ENCODE measurements at regions not wholly inside any gene's neighbourhood (a gene's known extent, or its start where the extent isn't known, plus 50 kb on each side); places are given as distances from the start of the nearest gene placed in this dataset.

- Histone ChIP-seq H3K4me1 (ENCODE audit: insufficient read depth, low read length, poor library complexity, severe bottlenecking) (no peaks in the 10 kb centered on the region), H2AFZ (ENCODE audit: low read length) (no peak overlapping the region), H4K20me1 (ENCODE audit: insufficient read depth, low read length, poor library complexity, severe bottlenecking) (no peaks in the 10 kb centered on the region), H3K27me3 (ENCODE audit: insufficient read depth, low read length, poor library complexity, severe bottlenecking) (no peaks in the 10 kb centered on the region), H3K4me3 (ENCODE audit: low read length, poor library complexity, severe bottlenecking) (no peak overlapping the region), H3K9me3 (ENCODE audit: insufficient read depth, low read depth, low read length) (no peaks in the 10 kb centered on the region), H3K9ac (ENCODE audit: low read depth, low read length, poor library complexity, severe bottlenecking) (no peak overlapping the region), H3K79me2 (ENCODE audit: insufficient read depth, low read length) (no peaks in the 10 kb centered on the region), H3F3A (ENCODE audit: low read depth) (no peaks in the 10 kb centered on the region), H3K36me3 (ENCODE audit: insufficient read depth, low read length) (no peaks in the 10 kb centered on the region), H3K4me2 (ENCODE audit: low read depth, low read length, poor library complexity, severe bottlenecking) (no peak overlapping the region), H3K9me2 (replicated peaks; ENCODE audit: low read depth, low read length) (no peaks in the 10 kb centered on the region)
- TF ChIP-seq CTCF (conservative IDR thresholded peaks at IDR 0.05; ENCODE audit: low read length): no peak
- no peak for TF ChIP-seq EZH2phosphoT487 (IDR thresholded peaks at IDR 0.05; ENCODE audit: borderline replicate concordance)
Measured at GRCh38 chr18:73835039-73835438, 312.6 kb downstream of the FBXO15 start.

- Histone ChIP-seq H3F3A (ENCODE audit: low read depth) (no peaks in the 10 kb centered on the region), H4K20me1 (ENCODE audit: insufficient read depth, low read length, poor library complexity, severe bottlenecking) (no peaks in the 10 kb centered on the region), H3K4me1 (ENCODE audit: insufficient read depth, low read length, poor library complexity, severe bottlenecking) (no peaks in the 10 kb centered on the region), H3K9ac (ENCODE audit: low read depth, low read length, poor library complexity, severe bottlenecking) (no peak overlapping the region), H3K79me2 (ENCODE audit: insufficient read depth, low read length) (no peaks in the 10 kb centered on the region), H3K9me2 (replicated peaks; ENCODE audit: low read depth, low read length) (no peaks in the 10 kb centered on the region), H3K4me3 (ENCODE audit: low read length, poor library complexity, severe bottlenecking) (no peak overlapping the region), H3K9me3 (ENCODE audit: insufficient read depth, low read depth, low read length) (no peaks in the 10 kb centered on the region), H3K4me2 (ENCODE audit: low read depth, low read length, poor library complexity, severe bottlenecking) (no peak overlapping the region), H3K36me3 (ENCODE audit: insufficient read depth, low read length) (no peaks in the 10 kb centered on the region), H3K27me3 (ENCODE audit: insufficient read depth, low read length, poor library complexity, severe bottlenecking) (no peaks in the 10 kb centered on the region), H2AFZ (ENCODE audit: low read length) (no peak overlapping the region)
- TF ChIP-seq EZH2phosphoT487 (IDR thresholded peaks at IDR 0.05; ENCODE audit: borderline replicate concordance) (no peak), CTCF (conservative IDR thresholded peaks at IDR 0.05; ENCODE audit: low read length) (no peak)
Measured at GRCh38 chr18:73831688-73832087, 315.9 kb downstream of the FBXO15 start.

- Histone ChIP-seq H3K9me2 (replicated peaks; ENCODE audit: low read depth, low read length) (no peaks in the 10 kb centered on the region), H3K9me3 (ENCODE audit: insufficient read depth, low read depth, low read length) (no peaks in the 10 kb centered on the region), H3F3A (ENCODE audit: low read depth) (no peaks in the 10 kb centered on the region), H3K4me3 (ENCODE audit: low read length, poor library complexity, severe bottlenecking) (no peak overlapping the region), H3K4me1 (ENCODE audit: insufficient read depth, low read length, poor library complexity, severe bottlenecking) (no peaks in the 10 kb centered on the region), H3K79me2 (ENCODE audit: insufficient read depth, low read length) (no peaks in the 10 kb centered on the region), H3K4me2 (ENCODE audit: low read depth, low read length, poor library complexity, severe bottlenecking) (no peak overlapping the region), H4K20me1 (ENCODE audit: insufficient read depth, low read length, poor library complexity, severe bottlenecking) (no peaks in the 10 kb centered on the region), H3K27me3 (ENCODE audit: insufficient read depth, low read length, poor library complexity, severe bottlenecking) (no peaks in the 10 kb centered on the region), H3K36me3 (ENCODE audit: insufficient read depth, low read length) (no peaks in the 10 kb centered on the region), H3K9ac (ENCODE audit: low read depth, low read length, poor library complexity, severe bottlenecking) (no peak overlapping the region), H2AFZ (ENCODE audit: low read length) (no peak overlapping the region)
- TF ChIP-seq CTCF (conservative IDR thresholded peaks at IDR 0.05; ENCODE audit: low read length): no peak
- no peak for TF ChIP-seq EZH2phosphoT487 (IDR thresholded peaks at IDR 0.05; ENCODE audit: borderline replicate concordance)
Measured at GRCh38 chr18:73829146-73829545, 318.5 kb downstream of the FBXO15 start.

All from Loucy (cell line).